DOHH2 (cell line): ENCODE measurements at regions not wholly inside any gene's neighbourhood (a gene's known extent, or its start where the extent isn't known, plus 50 kb on each side); places are given as distances from the start of the nearest gene placed in this dataset.
A peak's percentile ranks its signal among the peaks of the same experiment; 100 is the strongest.

Experiments used
- H3F3A ChIP-seq: fragments of 200-600 bp; sonication (generic), shearing (Covaris generic); 2 replicates; pipeline ENCODE4 v1.6.0; 2016; ENCODE audit warnings: antibody characterized with exemption, mild to moderate bottlenecking; ENCODE audit not compliant: control insufficient read depth, insufficient read depth
- H3K27ac ChIP-seq: fragments of 200-600 bp; sonication (generic); 2 replicates; pipeline ENCODE4 v1.5.1; 2014; ENCODE audit warnings: low read depth, mild to moderate bottlenecking, low read length, moderate library complexity
- H3K27me3 ChIP-seq: fragments of 200-600 bp; sonication (generic); 2 replicates; pipeline ENCODE4 v1.6.1; 2014; ENCODE audit warnings: mild to moderate bottlenecking, low read length, mixed read lengths; ENCODE audit not compliant: control insufficient read depth
- H3K36me3 ChIP-seq: fragments of 200-600 bp; sonication (generic); 2 replicates; pipeline ENCODE4 v1.6.1; 2014; ENCODE audit warnings: mild to moderate bottlenecking, low read length, moderate library complexity, mixed read lengths; ENCODE audit not compliant: control insufficient read depth
- H3K4me1 ChIP-seq: fragments of 200-600 bp; sonication (generic); 2 replicates; pipeline ENCODE4 v1.6.1; 2014; ENCODE audit warnings: mild to moderate bottlenecking, low read length, mixed read lengths; ENCODE audit not compliant: control insufficient read depth
- H3K4me2 ChIP-seq: fragments of 200-600 bp; sonication (generic); 2 replicates; pipeline ENCODE4 v1.6.0; 2014; ENCODE audit warnings: mild to moderate bottlenecking, low read length, moderate library complexity
- H3K4me3 ChIP-seq: fragments of 200-600 bp; sonication (generic); 2 replicates; pipeline ENCODE4 v1.5.1; 2014; ENCODE audit warnings: mild to moderate bottlenecking, low read length, mixed read lengths
- H3K79me2 ChIP-seq: fragments of 200-600 bp; sonication (generic); 2 replicates; pipeline ENCODE4 v1.6.1; 2014; ENCODE audit warnings: mild to moderate bottlenecking, low read length, mixed read lengths; ENCODE audit not compliant: control insufficient read depth
- H3K9me2 ChIP-seq: fragments of 200-600 bp; sonication (generic); replicated peaks from 2 replicates; pipeline ENCODE4 v1.6.1; 2014; ENCODE audit warnings: mild to moderate bottlenecking, low read length, mixed read lengths; ENCODE audit not compliant: control insufficient read depth
- H3K9me3 ChIP-seq: fragments of 200-600 bp; sonication (generic); 2 replicates; pipeline ENCODE4 v1.6.1; 2014; ENCODE audit warnings: antibody characterized with exemption, low read length, mixed read lengths; ENCODE audit not compliant: control insufficient read depth, insufficient read depth
- H4K20me1 ChIP-seq: fragments of 200-600 bp; sonication (generic); 2 replicates; pipeline ENCODE4 v1.6.0; 2014; ENCODE audit warnings: low read depth, mild to moderate bottlenecking, antibody characterized with exemption, low read length, moderate library complexity; ENCODE audit not compliant: control insufficient read depth, insufficient read depth
- CTCF ChIP-seq: fragments of 200-600 bp; sonication (generic); IDR thresholded peaks from one replicate; pipeline ENCODE4 v1.5.1; 2014; ENCODE audit warnings: antibody characterized with exemption, mild to moderate bottlenecking, low read depth, low read length; ENCODE audit not compliant: poor library complexity, severe bottlenecking
- EZH2phosphoT487 ChIP-seq: fragments of 200-600 bp; sonication (generic); IDR thresholded peaks from 2 replicates; pipeline ENCODE4 v1.6.1; 2017; ENCODE audit warnings: borderline replicate concordance, mild to moderate bottlenecking, antibody characterized with exemption, low read length, moderate library complexity, mixed read lengths

DNA sequence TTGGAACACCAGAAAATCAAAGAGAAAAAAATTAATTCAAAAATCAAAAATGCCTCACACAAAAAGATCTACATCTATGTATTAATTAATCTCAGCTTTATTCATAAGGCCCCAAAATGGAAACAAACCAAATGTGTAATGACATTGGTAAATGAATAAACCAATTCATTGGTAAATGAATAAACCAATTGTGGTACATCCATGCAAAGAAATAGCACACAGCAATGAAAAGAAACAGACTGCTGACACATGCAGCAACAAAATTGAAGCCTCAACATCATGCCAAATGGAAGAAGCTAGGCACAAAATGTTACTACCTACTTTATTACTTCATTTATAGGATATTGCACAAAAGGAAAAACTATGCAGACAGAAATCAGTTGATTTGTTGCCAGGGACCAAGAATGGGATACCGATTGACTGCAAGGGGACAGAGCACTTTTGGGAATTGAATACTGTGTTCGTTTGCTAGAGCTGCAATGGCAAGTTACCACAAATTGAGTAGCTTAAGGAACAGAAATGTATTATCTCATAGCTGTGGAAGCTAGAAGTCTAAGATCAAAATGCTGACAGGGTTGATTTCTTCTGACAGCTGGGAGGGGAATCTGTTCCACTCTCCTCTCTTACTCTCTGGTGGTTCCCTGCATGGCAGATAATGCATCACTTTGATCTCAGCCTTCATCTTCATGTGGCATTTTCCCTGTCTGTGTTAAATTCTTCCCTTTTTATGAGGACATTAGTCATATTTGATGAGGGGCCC, 252.8 kb downstream of the RFC3 start:
- Histone ChIP-seq H3K27ac (no peak overlapping the region), H3K9me2 (no peaks in the 10 kb centered on the region), H3K27me3 (no peaks in the 10 kb centered on the region), H4K20me1 (no peaks in the 10 kb centered on the region), H3K4me3 (no peak overlapping the region), H3K9me3 (no peaks in the 10 kb centered on the region; the same call in 1 of the 2 replicates), H3K36me3 (no peaks in the 10 kb centered on the region), H3K4me2 (no peak overlapping the region), H3K79me2 (no peaks in the 10 kb centered on the region), H3K4me1 (no peaks in the 10 kb centered on the region), H3F3A (no peaks in the 10 kb centered on the region)
- no peak for TF ChIP-seq CTCF
- no peak for TF ChIP-seq EZH2phosphoT487

DNA sequence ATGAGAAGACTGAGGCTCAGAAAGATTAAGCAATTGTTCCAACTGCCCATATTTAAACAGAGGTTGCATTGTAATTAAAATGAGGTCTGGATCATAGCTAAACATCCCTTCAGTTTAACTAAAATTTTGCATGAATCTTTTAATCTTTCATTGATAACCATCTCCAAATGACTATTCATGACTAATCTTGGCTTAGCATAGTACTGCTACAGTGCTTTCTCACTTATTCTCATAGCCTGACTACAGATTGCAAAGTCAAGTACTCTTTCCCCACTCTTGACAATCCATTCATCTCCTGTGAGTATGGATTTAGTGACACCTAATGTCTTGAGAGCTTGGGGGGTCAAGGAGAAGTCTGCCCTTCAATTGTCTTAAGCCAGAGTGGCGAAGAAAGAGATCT, 258.4 kb downstream of the RFC3 start:
- no peaks in the 10 kb centered on the region; the same call in 1 of the 2 replicates for H3K9me3 ChIP-seq

GRCh38 chr13:34076943-34077703, 259.2 kb downstream of the RFC3 start:
- Histone ChIP-seq H3K27ac (no peak overlapping the region), H3K4me1 (peaks cover 3% of the 10 kb centered on the region; the same call in 1 of the 2 replicates), H3K9me3 (no peaks in the 10 kb centered on the region; the same call in 1 of the 2 replicates), H3K79me2 (no peaks in the 10 kb centered on the region), H3K27me3 (no peaks in the 10 kb centered on the region), H4K20me1 (no peaks in the 10 kb centered on the region), H3K4me3 (0 out of 2 replicates have a peak overlapping the region, but pooled peaks have one; percentile 17), H3K4me2 (peak overlapping the region; percentile 26; the same call in 1 of the 2 replicates), H3F3A (no peaks in the 10 kb centered on the region), H3K36me3 (no peaks in the 10 kb centered on the region), H3K9me2 (no peaks in the 10 kb centered on the region)
- TF ChIP-seq CTCF, result peak; percentile 58
- TF ChIP-seq EZH2phosphoT487, result no peak

More for the DNA sequence above, 258.4 kb downstream of the RFC3 start:
- H3F3A ChIP-seq, result no peaks in the 10 kb centered on the region
- TF ChIP-seq CTCF (no peak), EZH2phosphoT487 (no peak)
- no peak overlapping the region for H3K4me2 ChIP-seq
- no peak overlapping the region for H3K27ac ChIP-seq
- H3K79me2 ChIP-seq, result no peaks in the 10 kb centered on the region
- H3K36me3 ChIP-seq, result no peaks in the 10 kb centered on the region
- no peaks in the 10 kb centered on the region for H4K20me1 ChIP-seq
- no peak overlapping the region for H3K4me3 ChIP-seq
- H3K9me2 ChIP-seq, result no peaks in the 10 kb centered on the region
- no peaks in the 10 kb centered on the region for H3K27me3 ChIP-seq
- H3K4me1 ChIP-seq, result peaks cover 3% of the 10 kb centered on the region; the same call in 1 of the 2 replicates
